D341Med (cell line): ENCODE measurements at regions not wholly inside any gene's neighbourhood (a gene's known extent, or its start where the extent isn't known, plus 50 kb on each side); places are given as distances from the start of the nearest gene placed in this dataset.

Experiments used
- DNase-seq: peaks from one replicate; pipeline ENCODE4 v3.0.0; 2012; ENCODE audit warnings: low spot score

DNA sequence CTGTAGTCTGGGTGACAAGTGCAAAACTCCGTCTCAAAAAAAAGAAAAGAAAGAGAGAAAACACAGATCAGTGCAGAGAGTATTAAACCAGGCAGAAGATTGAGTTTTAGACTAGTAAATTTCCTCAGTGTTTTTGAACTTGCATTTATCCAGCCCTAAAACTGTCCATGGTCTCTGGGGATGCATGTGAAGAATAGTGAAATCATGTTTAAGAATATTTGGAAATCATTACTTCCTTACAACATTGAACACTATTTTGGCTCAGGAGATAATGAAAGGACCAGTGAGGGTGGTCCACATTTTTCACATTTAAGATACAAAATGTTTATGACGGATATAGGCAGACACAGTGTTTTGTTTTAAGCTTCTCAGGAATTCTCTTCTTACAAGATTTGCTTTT lies 195.8 kb upstream of the RASGEF1B start:
- DNase-seq, result no peak

DNA sequence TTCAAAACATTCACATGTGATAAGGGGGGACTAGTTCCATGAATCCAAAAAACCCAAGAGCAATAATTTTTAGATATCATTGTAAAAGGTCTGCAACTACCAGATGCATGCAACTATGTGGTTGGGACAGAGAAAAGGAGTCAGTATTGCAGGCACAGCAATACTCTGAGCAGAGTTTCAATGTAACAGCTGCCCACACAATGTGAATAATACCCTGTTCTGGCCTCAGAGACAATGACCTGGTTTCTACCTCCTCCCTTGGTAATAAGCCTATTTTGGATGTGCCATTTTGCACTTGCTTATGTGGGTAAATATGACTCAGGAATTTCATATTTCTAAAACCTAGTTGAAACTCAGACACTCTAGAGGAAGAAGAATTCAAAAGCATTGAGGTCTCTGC lies 194.8 kb upstream of the RASGEF1B start:
- DNase-seq, result no peak

DNA sequence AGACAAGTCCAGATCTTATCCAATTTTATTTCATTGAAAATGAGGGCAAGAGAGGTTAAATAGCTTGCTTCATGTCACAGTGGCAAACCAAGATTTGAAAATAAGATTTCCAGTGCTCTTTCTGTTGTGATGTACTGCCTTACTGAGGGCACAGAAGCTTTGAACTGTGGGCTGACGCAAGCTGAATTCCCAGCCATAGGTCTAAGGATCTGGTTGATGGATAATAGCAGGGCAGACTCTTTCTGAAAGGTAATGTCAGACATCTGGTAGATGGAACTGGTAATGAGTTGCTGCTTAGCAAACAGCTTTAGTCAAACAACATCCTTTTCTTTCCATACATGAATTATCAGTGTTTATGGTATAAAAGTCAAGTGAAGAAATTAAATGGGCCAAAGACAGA lies 193.9 kb upstream of the RASGEF1B start:
- DNase-seq, result no peak

DNA sequence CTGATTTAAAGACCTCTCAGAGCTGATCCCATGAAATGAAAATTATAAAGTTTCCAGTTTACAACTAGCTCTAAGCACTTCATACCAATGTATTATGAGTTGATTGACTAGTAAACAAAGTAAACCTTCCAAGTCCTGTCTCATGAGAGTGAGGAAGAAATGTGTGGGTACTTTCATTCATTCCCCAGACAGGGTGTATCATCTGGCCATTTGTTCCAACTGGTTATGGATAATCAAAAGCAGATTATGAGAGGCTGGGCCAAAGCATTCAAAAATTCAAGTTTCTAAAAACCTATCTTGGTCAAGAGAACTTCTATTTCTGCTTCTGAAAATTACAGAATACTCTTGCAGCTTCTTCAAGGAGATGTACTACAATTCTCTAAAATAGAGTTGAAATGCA lies 193.3 kb upstream of the RASGEF1B start:
- no peak for DNase-seq

DNA sequence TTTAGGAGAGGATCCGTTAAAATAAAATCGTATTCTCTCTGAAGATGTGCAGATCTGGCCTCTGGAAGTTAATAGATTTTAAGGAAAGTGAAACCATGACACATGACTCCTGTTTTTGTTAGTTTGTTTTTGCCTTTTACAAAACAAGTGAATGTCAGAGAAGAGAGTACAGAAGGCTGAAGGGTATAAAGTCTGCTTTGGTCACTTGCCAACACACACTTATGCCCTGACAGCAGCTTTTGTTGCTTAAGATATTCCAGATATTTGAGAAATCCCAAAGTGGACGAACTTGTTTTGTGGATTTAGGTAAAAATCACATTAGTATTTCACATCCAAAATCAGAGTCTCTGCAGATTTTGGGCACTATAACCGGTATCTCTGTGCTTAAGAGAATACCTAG lies 192.4 kb upstream of the RASGEF1B start:
- DNase-seq, result no peak

DNA sequence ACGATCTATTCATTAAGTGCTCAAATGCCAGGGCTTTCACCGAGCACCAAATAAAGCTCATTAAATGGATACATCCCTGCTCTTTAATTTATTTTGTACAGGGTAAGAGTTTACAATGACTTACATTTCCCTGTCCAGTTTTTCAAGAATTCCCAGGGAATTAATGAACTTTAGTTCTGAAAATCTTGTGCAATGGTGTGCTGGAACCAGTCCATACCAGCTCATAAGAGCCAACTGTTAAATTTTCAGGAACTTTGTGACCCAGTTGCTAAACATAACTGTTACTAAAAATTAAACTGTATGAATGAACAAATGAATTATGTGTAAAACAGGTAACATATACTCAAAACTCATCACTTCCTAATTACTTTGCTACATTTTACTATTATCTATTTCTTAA lies 191.7 kb upstream of the RASGEF1B start:
- no peak for DNase-seq

DNA sequence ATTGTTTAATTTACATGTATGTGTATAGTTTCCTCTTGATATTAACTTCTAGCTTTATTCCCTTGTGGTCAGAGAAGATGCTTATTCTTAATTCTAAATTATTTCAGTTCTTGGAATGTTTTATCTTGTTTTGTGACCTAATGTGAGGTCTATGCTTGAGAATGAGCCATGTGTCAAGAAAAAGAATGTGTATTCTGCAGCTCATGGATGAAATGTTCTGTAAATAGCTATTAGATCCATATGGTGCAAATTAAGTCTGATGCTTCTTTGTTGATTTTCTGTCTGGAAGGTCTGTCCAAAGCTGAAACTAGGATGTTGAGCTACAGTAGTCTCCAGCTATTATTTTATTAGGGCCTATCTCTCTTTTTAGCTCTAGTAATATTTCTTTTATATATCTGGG lies 187.3 kb upstream of the RASGEF1B start:
- DNase-seq, result no peak

DNA sequence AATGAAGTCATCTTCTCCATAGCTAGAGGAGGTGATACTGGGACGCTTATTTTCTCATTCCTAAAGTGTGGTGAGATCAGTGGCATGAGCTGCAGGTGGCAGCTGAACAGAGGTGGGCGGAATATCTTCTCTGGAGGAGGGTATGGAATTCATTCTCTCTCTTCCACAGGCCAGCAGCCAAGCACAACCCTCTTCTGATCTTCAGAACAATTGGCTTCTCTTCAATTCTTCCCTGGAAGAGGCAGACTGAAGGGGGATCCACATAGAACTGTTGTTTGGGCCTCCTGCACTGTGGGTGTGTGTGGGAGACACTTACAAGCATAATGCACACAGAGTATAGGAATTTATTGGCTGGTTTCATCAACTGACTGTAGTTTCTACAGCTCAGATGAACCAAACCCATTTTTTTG lies 180.4 kb upstream of the RASGEF1B start:
- no peak for DNase-seq

DNA sequence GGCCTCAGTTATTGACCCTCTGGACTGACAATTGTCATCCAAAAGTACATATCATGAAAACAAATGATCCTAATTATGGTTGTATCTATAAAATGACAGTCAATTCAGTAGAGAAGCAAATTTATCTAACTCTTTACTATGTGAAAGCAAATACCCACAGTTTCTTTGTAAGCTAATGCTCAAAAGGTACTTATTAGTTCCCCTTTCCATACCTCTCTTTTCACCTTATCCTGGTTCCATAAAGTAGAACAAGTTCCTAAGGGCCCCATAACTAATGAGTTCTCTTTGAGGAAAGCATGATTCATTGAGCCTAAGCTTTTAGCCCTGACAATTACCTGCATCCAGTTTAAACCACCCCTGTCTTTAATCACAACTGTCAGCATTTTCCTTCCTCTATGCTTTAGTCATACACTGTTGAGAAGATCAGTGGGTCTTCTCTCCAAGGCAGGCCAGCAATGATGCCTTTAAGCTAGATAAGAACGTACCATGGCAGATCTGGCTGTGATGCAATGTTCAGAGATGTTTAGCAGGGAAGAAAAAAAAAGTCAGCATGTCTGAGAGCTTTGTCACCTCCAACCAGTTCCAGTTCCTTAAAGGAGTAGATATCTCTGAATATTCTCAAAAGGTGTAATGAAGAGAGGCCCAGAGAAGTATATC lies 179.7 kb upstream of the RASGEF1B start:
- no peak for DNase-seq

DNA sequence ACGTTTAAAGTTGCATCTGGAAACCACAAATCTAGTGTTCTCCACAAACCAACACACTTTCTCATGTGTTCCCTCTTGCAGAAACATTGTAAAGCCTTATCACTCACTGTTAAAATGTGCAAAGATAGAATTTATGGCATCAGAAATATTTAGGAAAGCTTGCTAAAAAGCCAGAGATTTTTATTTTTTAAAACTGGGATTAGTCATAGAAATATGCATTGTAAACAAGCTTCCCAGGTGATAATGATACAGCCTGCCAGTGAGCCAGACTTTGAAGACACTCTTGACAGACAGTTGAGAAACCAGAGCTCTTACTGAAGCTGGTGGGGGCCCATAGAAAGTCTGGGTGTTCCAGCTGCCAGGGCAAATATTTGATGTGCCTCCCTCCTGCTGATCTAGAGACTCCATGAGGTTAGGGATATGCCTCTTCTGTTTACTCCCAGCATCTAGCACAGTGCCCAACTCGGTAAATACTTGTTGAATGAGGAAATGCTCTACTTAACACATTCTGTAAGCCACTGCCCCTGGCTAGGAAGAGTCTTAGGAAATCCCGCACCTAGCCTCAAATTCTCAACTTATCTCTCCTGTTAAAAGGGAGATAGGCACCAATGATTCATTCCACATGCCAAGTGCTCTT lies 179.0 kb upstream of the RASGEF1B start:
- no peak for DNase-seq

DNA sequence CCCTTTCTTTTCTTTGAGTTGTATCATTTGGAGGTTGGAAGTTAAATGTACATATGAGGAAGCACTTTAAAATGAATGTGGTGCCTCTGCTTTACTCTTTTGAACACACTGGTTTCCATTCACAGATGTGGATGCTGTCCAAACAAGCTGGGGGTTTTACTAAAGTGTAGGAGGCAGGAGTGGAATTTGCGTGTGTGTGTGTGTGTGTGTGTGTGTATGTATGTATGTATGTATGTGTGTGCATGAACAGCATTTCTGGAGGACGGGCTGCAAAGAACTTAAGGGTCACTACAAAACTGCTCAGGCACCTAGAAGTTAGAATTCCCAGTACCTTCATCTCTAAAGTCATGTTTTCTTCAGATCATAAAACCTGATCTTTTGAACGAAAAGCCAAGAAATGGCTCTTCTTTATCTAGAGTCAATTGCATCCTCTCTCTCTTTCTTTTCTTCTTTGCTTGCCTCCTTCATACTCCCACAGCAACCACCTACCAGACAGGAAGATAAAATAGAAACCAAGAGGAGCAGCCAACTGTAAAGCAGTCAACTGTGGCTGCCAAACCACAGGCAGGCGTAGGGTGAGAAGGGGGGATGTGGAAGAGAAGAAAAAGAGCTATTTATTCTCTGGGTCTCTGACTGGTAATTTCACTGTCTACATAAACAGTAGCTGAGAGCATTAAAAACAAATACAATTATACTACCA lies 177.0 kb upstream of the RASGEF1B start:
- no peak for DNase-seq

DNA sequence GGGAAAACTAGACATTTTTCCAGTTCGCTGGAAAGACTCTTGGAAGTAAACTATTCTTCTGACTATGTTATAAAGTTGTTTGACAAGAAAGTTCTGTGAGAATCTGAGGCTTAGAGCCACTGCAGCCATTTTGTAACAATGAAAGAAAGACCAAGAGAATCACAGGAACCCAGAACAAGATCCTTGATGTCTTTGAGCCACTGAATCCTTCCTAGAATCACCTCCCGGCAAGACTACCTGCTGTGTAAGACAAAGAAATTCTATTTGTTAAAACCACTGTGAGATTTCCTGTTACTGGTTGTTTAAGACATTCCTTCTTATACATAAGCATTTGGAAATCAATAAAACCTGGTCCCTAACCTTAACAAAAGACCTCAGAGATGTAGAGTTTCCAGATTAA lies 175.7 kb upstream of the RASGEF1B start:
- no peak for DNase-seq

DNA sequence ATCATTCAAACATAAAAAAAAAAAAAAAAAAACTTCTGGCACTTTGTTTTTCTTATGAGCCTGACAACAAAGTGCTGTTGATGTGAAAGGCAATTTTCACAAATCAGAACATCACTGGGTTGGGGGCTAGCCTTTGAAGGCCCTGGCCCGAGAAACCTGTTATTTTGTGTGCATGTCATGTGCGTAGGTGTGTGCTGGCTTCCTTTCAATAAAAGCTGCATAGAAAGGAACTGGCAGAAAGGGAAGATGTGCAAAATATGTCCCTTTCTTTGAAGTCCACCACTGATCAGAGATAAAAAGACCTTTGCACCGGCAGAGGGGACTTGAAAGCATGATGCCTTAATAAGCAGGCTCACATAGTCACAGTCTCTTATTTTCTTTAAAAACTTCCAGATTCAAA lies 170.8 kb upstream of the RASGEF1B start:
- DNase-seq, result no peak

DNA sequence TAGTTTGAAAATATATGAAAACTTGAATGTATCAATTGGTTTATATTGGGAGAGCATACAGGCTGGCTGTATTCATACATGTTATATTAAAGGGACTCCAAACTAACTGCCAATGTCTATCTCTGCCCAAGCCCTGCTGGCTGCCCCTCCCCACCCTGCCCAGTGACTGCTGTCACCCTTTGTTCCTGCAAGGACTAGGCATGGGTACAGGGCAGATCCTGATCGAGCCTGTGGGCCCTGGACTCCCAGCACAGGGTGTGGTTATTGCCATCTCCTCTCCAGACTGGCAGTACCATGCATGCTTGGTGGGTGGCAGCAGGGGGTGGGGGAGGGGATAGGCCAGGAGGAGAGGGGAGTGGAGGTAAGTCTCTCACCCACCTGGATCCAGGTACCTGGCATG lies 167.5 kb upstream of the RASGEF1B start:
- no peak for DNase-seq

DNA sequence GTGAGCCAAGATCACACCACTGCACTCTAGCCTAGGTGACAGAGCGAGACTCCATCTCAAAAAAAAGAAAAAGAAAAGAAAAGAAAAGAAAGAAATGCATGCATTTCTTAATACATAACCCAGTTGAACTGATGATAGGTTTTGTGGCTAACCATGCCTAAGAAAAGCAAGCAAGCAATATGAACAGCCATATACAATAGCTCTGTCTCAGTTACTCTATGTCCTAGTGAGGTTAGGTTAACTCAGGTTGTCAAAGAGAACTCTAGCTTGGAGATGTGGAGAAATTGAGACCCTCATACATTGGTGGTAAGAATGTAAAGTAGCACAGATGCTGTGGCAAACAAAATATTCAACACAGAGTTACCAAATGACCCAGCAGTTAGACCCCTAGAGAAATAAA lies 167.0 kb upstream of the RASGEF1B start:
- no peak for DNase-seq

DNA sequence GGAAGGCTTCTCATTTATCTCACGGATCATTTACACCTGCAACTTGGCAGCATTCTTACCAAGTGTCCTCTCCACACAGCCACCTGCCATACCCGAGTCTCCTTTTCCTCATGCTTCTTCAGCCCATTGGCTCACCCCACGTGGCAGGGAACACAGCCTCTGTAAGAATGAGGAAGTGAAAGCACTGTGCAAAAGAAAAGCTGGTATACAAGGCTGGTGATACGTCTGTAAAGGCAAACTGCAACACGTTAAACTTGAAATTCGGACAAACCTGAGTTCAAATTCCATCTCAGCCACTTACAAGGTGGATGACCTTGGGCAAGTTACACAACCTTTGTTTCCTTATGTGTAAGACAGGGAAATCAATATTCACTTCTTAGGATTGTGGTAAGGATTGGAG lies 164.0 kb upstream of the RASGEF1B start:
- DNase-seq, result no peak

DNA sequence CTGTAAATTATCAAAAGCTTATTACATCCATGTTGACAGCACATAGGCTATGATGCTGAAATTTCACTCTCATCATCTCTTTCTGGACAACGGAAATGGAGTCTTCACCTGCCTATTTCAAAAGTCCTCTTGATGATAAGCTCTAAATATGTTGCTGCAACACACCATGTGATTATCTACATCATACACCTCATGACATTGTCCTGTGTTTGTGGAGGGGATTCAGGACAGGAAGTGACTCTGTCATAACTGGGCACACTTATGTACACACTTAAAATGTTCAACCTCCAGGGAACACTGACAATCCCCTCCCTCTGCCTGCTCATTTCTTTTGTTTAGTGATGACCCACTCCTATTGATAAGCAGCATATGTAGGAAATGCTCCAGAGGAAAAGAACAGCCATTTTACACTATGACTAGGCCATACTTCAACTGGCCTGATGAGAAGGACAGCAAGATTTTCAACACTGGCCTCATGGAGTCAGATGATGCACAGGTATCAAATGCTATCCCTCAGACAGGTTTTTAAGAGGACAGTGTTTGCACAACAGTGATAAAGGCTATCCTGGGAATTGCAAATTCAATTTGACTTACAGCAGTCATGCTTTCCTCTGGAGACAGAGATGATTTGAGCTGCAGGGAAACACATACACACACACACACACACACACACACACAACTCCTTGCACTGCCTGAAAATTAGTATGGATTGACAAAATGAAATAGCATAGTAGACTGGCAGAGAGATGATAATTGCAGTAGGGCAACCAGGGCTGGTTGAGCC lies 163.3 kb upstream of the RASGEF1B start:
- DNase-seq, result no peak

DNA sequence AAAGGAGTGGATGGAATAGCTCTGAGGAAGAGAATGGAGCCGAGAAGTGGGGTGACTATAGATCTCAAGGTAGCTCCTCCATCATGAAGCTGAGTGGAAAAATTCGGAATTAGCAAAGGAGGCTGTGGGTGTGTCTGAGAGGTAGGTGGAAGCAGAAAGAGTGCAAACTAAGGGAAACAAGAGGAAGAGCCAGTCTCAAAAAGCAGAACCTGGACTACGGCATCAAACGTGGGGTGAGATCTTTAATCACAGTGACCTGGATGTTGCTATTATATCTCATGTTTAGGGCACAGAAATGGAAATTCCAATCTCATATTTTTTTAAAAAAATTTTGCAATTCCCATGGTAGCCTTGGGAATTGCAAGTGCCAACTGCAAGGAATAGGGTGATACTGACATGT lies 162.5 kb upstream of the RASGEF1B start:
- no peak for DNase-seq

DNA sequence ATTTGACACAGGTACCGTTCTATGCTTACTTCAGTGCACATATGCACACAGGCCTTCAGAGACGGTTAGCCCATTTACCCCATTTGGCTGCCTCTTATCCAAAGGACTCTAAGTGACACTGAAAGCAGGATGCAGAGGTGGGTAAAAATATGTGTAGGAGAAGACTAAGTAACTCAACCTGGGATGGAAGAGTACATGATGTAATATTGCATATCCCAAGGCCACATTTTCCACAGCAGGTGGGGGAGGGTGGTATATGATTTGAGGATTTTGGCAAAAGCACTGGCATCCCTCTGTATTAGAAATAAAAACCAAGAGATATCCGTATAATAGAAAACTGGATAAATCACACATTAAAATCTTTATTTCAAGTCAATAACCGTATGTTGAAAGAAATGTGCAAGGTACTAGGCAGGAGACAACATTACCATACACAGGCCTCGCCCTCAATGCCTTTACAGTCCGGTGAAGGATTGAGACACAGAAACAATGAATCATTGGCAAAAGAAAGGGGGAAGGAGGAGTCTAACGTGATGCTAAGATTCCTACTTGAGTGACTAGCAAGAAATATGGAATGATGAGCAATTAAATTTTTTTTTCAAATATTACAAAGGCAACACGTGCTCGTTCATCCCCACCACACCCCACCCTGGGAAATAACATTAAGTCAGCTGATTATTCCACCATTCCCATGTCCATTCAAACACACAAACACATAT lies 161.0 kb upstream of the RASGEF1B start:
- DNase-seq, result no peak

DNA sequence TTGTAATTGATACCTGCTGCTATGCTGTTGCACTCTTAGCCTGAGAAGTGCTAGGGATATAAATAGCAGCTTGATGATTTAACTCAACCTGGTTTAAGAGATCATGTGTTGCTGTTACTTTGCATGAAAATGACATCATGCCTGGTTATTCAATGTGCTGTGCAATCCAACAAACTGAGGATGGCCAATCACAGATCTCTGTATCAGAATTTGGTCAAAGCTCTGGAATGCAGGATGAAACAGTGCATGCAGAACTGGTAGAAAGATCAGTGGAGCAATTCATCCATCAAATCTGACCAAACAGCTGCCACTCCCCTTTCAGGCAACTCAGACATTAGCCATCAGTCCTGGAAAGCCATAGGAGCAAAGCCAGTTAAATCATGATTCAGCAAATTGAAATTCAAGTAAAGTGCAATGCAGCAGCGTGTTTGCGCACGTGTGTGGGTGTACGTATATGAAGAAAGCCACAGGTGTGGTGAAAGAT lies 160.3 kb upstream of the RASGEF1B start:
- no peak for DNase-seq

DNA sequence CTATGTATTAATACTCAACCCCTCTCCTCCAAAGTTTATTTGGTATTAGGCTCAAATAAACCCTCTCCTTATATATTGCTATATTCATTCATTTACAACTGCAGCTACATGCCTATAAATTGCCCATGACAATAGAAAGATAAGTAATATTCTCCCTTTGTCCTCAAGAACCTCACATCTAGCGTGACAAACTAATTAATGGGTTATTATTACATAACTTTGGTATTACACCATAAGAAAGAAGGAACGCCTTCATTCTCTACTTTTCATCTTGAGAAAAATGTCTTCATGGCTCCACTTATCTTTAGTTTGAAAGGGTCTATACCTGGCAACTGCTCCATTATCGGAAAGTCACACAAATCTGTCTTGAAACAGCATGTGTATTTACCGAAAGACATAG lies 157.7 kb upstream of the RASGEF1B start:
- no peak for DNase-seq

DNA sequence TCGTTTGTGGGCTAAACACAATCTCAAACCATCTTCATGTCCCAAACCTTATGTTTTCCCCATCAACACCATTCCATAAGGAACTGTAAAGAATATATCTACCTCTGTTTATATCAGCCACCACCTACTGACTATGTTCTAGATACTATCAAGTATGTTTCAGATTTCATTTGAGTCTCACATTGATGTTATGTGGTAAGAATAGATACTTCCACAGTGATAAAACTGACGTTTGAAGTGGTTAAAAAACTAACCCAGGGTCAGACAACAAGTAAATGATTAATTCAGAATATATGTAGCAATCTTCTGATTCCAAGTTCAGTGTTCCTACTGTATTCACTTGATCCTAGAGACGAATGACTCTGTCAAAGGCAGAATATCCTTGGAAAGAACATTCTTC lies 156.8 kb upstream of the RASGEF1B start:
- no peak for DNase-seq
